ENCODE measurements at regions not wholly inside any gene's neighbourhood (a gene's known extent, or its start where the extent isn't known, plus 50 kb on each side); places are given as distances from the start of the nearest gene placed in this dataset.

- H3K4me3 Mint-ChIP-seq: no peak overlapping the region
- no peak overlapping the region for H3K27ac Mint-ChIP-seq
- peaks cover 8% of the 10 kb centered on the region for H3K9me3 Mint-ChIP-seq
- no peaks in the 10 kb centered on the region for H3K36me3 Mint-ChIP-seq (ENCODE audit: low read depth)
- H3K27me3 Mint-ChIP-seq (ENCODE audit: low read depth, poor library complexity): peaks cover 3% of the 10 kb centered on the region
- H3K4me1 Mint-ChIP-seq: no peaks in the 10 kb centered on the region
- TF ChIP-seq CTCF (IDR thresholded peaks at IDR 0.05): no peak
- DNase-seq: no peak
Measured at GRCh38 chr17:54795046-54795445, 105.6 kb upstream of the TOM1L1 start.

GRCh38 chr17:54807331-54807730 lies 93.3 kb upstream of the TOM1L1 start:
- no peaks in the 10 kb centered on the region for H3K9me3 Mint-ChIP-seq
- H3K4me3 Mint-ChIP-seq: no peak overlapping the region
- no peaks in the 10 kb centered on the region for H3K4me1 Mint-ChIP-seq
- H3K27me3 Mint-ChIP-seq (ENCODE audit: low read depth, poor library complexity): peaks cover 4% of the 10 kb centered on the region
- H3K27ac Mint-ChIP-seq: no peak overlapping the region
- TF ChIP-seq CTCF (IDR thresholded peaks at IDR 0.05): no peak
- DNase-seq: no peak
- H3K36me3 Mint-ChIP-seq (ENCODE audit: low read depth): no peaks in the 10 kb centered on the region

GRCh38 chr17:54813896-54814295 lies 86.8 kb upstream of the TOM1L1 start:
- TF ChIP-seq CTCF (IDR thresholded peaks at IDR 0.05): no peak
- H3K9me3 Mint-ChIP-seq: no peaks in the 10 kb centered on the region
- no peaks in the 10 kb centered on the region for H3K27me3 Mint-ChIP-seq (ENCODE audit: low read depth, poor library complexity)
- H3K4me1 Mint-ChIP-seq: peaks cover 7% of the 10 kb centered on the region
- no peak for DNase-seq
- no peak overlapping the region for H3K4me3 Mint-ChIP-seq
- H3K36me3 Mint-ChIP-seq (ENCODE audit: low read depth): no peaks in the 10 kb centered on the region
- H3K27ac Mint-ChIP-seq: no peak overlapping the region

- no peak overlapping the region for H3K4me3 Mint-ChIP-seq
Measured at GRCh38 chr17:54814371-54814770, 86.3 kb upstream of the TOM1L1 start.

GRCh38 chr17:54834086-54834485 lies 66.6 kb upstream of the TOM1L1 start:
- Mint-ChIP-seq H3K4me3 (no peak overlapping the region), H3K36me3 (ENCODE audit: low read depth) (no peaks in the 10 kb centered on the region), H3K27ac (no peak overlapping the region), H3K27me3 (ENCODE audit: low read depth, poor library complexity) (peaks cover 2% of the 10 kb centered on the region), H3K9me3 (peaks cover 3% of the 10 kb centered on the region), H3K4me1 (peaks cover 7% of the 10 kb centered on the region)
- no peak for TF ChIP-seq CTCF (IDR thresholded peaks at IDR 0.05)
- no peak for DNase-seq

More at GRCh38 chr17:54814371-54814770, 86.3 kb upstream of the TOM1L1 start:
- H3K27me3 Mint-ChIP-seq (ENCODE audit: low read depth, poor library complexity): no peaks in the 10 kb centered on the region
- no peak for DNase-seq
- H3K4me1 Mint-ChIP-seq: peaks cover 7% of the 10 kb centered on the region
- H3K36me3 Mint-ChIP-seq (ENCODE audit: low read depth): no peaks in the 10 kb centered on the region
- no peaks in the 10 kb centered on the region for H3K9me3 Mint-ChIP-seq
- H3K27ac Mint-ChIP-seq: no peak overlapping the region
- TF ChIP-seq CTCF (IDR thresholded peaks at IDR 0.05): no peak

GRCh38 chr17:54835015-54835414 lies 65.6 kb upstream of the TOM1L1 start:
- Mint-ChIP-seq H3K27ac (no peak overlapping the region), H3K27me3 (ENCODE audit: low read depth, poor library complexity) (peaks cover 2% of the 10 kb centered on the region), H3K9me3 (peaks cover 3% of the 10 kb centered on the region), H3K4me1 (peaks cover 2% of the 10 kb centered on the region), H3K4me3 (no peak overlapping the region), H3K36me3 (ENCODE audit: low read depth) (no peaks in the 10 kb centered on the region)
- no peak for TF ChIP-seq CTCF (IDR thresholded peaks at IDR 0.05)
- DNase-seq: no peak
